ENCODE measurements at regions not wholly inside any gene's neighbourhood (a gene's known extent, or its start where the extent isn't known, plus 50 kb on each side); places are given as distances from the start of the nearest gene placed in this dataset.

- TF ChIP-seq, protein P1, sequence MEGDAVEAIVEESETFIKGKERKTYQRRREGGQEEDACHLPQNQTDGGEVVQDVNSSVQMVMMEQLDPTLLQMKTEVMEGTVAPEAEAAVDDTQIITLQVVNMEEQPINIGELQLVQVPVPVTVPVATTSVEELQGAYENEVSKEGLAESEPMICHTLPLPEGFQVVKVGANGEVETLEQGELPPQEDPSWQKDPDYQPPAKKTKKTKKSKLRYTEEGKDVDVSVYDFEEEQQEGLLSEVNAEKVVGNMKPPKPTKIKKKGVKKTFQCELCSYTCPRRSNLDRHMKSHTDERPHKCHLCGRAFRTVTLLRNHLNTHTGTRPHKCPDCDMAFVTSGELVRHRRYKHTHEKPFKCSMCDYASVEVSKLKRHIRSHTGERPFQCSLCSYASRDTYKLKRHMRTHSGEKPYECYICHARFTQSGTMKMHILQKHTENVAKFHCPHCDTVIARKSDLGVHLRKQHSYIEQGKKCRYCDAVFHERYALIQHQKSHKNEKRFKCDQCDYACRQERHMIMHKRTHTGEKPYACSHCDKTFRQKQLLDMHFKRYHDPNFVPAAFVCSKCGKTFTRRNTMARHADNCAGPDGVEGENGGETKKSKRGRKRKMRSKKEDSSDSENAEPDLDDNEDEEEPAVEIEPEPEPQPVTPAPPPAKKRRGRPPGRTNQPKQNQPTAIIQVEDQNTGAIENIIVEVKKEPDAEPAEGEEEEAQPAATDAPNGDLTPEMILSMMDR (IDR thresholded peaks at IDR 0.05): no peak
- TF ChIP-seq POLR2AphosphoS5 (IDR thresholded peaks at IDR 0.05; ENCODE audit: low read depth, low read length) (no peak), TCF7L2 (IDR thresholded peaks at IDR 0.05; ENCODE audit: low read depth, low read length) (no peak)
- TF ChIP-seq, protein P2, sequence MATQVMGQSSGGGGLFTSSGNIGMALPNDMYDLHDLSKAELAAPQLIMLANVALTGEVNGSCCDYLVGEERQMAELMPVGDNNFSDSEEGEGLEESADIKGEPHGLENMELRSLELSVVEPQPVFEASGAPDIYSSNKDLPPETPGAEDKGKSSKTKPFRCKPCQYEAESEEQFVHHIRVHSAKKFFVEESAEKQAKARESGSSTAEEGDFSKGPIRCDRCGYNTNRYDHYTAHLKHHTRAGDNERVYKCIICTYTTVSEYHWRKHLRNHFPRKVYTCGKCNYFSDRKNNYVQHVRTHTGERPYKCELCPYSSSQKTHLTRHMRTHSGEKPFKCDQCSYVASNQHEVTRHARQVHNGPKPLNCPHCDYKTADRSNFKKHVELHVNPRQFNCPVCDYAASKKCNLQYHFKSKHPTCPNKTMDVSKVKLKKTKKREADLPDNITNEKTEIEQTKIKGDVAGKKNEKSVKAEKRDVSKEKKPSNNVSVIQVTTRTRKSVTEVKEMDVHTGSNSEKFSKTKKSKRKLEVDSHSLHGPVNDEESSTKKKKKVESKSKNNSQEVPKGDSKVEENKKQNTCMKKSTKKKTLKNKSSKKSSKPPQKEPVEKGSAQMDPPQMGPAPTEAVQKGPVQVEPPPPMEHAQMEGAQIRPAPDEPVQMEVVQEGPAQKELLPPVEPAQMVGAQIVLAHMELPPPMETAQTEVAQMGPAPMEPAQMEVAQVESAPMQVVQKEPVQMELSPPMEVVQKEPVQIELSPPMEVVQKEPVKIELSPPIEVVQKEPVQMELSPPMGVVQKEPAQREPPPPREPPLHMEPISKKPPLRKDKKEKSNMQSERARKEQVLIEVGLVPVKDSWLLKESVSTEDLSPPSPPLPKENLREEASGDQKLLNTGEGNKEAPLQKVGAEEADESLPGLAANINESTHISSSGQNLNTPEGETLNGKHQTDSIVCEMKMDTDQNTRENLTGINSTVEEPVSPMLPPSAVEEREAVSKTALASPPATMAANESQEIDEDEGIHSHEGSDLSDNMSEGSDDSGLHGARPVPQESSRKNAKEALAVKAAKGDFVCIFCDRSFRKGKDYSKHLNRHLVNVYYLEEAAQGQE (IDR thresholded peaks at IDR 0.05; ENCODE audit: insufficient read depth in 1 of 2, low read depth in 2 of 2, low read length in 1 of 2): no peak
Observed at GRCh38 chr10:28761084-28761846, 83.9 kb downstream of the BAMBI start.

All from Panc1 (cell line).